ENCODE measurements at regions not wholly inside any gene's neighbourhood (a gene's known extent, or its start where the extent isn't known, plus 50 kb on each side); places are given as distances from the start of the nearest gene placed in this dataset.

DNA sequence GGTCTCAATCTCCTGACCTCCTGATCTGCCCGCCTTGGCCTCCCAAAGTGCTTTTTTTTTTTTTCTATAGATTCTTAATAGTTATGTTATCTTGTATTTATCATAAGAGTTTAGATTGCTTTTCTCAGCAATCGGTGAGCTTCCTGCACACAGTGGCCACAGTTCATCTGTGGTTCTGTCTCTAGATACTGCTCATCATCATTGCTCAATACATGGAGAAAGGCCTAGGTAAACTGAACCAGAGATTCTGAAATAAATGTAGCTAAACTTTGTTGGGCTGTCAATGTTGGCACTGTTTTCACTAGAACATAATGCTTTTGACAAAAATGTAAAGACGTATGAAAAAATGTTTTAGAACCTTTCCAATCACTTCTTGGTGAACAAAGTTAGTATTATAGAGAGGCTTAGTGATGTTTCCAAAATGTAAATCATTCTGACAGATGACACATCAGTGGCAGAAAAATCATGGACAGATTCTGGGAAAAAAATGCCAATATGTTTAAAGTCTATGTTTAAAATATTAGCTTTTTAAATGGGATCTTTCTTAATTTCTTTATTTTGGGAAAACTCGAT is 50.0 kb upstream of the LIMCH1 start:
- H2AFZ ChIP-seq (ENCODE audit: low read length): no peak overlapping the region
- no peaks in the 10 kb centered on the region for H3K9me3 ChIP-seq (ENCODE audit: low read depth, low read length)
- no peak overlapping the region for H3K4me3 ChIP-seq (ENCODE audit: insufficient read depth, low read length)
- DNase-seq (ENCODE audit: insufficient read length, low spot score, missing footprints): no peak
- TF ChIP-seq, protein P1, sequence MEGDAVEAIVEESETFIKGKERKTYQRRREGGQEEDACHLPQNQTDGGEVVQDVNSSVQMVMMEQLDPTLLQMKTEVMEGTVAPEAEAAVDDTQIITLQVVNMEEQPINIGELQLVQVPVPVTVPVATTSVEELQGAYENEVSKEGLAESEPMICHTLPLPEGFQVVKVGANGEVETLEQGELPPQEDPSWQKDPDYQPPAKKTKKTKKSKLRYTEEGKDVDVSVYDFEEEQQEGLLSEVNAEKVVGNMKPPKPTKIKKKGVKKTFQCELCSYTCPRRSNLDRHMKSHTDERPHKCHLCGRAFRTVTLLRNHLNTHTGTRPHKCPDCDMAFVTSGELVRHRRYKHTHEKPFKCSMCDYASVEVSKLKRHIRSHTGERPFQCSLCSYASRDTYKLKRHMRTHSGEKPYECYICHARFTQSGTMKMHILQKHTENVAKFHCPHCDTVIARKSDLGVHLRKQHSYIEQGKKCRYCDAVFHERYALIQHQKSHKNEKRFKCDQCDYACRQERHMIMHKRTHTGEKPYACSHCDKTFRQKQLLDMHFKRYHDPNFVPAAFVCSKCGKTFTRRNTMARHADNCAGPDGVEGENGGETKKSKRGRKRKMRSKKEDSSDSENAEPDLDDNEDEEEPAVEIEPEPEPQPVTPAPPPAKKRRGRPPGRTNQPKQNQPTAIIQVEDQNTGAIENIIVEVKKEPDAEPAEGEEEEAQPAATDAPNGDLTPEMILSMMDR (IDR thresholded peaks at IDR 0.05; ENCODE audit: extremely low read depth, low read depth, low read length): no peak
- H3K27ac ChIP-seq (ENCODE audit: low read depth, low read length): no peak overlapping the region
- H3K36me3 ChIP-seq (ENCODE audit: insufficient read depth, low read length): no peaks in the 10 kb centered on the region
- no peaks in the 10 kb centered on the region for H3K27me3 ChIP-seq (ENCODE audit: insufficient read depth, low read length)
- H3K79me2 ChIP-seq (ENCODE audit: insufficient read depth, low read length): no peaks in the 10 kb centered on the region
- H3K4me2 ChIP-seq (ENCODE audit: insufficient read depth, low read length): no peak overlapping the region
- H3K4me1 ChIP-seq (ENCODE audit: insufficient read depth, low read length): no peaks in the 10 kb centered on the region
- H4K20me1 ChIP-seq (ENCODE audit: insufficient read depth, low read length): no peaks in the 10 kb centered on the region

Data from osteoblast (primary cell).